ENCODE measurements at regions not wholly inside any gene's neighbourhood (a gene's known extent, or its start where the extent isn't known, plus 50 kb on each side); places are given as distances from the start of the nearest gene placed in this dataset.

DNA sequence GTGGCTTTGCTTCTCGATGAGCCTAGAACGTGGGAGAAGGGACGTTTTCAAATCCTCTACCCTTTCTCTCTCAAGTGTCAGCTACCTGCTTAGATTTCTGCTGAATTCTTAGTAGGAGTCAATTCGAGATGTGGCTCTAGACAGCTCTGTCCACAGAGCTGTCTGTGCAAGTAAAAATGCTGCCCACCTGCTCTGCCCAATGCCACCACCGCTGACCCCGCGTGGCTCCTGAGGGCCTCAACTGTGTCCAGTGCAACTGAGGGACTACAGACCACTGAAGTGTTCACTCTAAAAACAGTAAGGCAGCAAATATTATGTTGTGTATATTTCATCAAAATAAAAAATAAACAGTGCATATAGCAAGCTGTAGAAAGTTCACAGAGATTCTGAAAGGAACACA is 266.3 kb downstream of the ZNF516 start:
- Mint-ChIP-seq H3K27ac (no peak overlapping the region), H3K27me3 (ENCODE audit: insufficient read depth) (no peaks in the 10 kb centered on the region), H3K9me3 (no peaks in the 10 kb centered on the region), H3K4me1 (peaks cover 4% of the 10 kb centered on the region), H3K4me3 (no peak overlapping the region), H3K36me3 (ENCODE audit: low read depth) (no peaks in the 10 kb centered on the region)
- Histone ChIP-seq H3K27me3 (ENCODE audit: control insufficient read depth, insufficient read depth, low read length, poor library complexity, severe bottlenecking) (no peaks in the 10 kb centered on the region), H3K36me3 (ENCODE audit: control insufficient read depth, insufficient read depth, low read length) (no peaks in the 10 kb centered on the region), H3K27ac (ENCODE audit: low read depth, low read length) (no peak overlapping the region), H3K4me1 (ENCODE audit: control insufficient read depth, insufficient read depth, low read length) (no peaks in the 10 kb centered on the region), H3K4me3 (ENCODE audit: low read length) (no peak overlapping the region), H3K9ac (ENCODE audit: extremely low read depth, low read length, poor library complexity, severe bottlenecking) (no peak overlapping the region), H3K9me3 (ENCODE audit: control insufficient read depth, low read length) (no peaks in the 10 kb centered on the region)
- TF ChIP-seq, protein P1, sequence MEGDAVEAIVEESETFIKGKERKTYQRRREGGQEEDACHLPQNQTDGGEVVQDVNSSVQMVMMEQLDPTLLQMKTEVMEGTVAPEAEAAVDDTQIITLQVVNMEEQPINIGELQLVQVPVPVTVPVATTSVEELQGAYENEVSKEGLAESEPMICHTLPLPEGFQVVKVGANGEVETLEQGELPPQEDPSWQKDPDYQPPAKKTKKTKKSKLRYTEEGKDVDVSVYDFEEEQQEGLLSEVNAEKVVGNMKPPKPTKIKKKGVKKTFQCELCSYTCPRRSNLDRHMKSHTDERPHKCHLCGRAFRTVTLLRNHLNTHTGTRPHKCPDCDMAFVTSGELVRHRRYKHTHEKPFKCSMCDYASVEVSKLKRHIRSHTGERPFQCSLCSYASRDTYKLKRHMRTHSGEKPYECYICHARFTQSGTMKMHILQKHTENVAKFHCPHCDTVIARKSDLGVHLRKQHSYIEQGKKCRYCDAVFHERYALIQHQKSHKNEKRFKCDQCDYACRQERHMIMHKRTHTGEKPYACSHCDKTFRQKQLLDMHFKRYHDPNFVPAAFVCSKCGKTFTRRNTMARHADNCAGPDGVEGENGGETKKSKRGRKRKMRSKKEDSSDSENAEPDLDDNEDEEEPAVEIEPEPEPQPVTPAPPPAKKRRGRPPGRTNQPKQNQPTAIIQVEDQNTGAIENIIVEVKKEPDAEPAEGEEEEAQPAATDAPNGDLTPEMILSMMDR (conservative IDR thresholded peaks at IDR 0.05) = no peak
- DNase-seq = no peak
- 82% methylated on average over 7 of the region's 7 CpGs; no CpG with 5 or more reads in 1 of the 2 experiments for WGBS, 2 experiments (ENCODE audit: insufficient coverage in 1 of 2, insufficient read length in 1 of 2)

DNA sequence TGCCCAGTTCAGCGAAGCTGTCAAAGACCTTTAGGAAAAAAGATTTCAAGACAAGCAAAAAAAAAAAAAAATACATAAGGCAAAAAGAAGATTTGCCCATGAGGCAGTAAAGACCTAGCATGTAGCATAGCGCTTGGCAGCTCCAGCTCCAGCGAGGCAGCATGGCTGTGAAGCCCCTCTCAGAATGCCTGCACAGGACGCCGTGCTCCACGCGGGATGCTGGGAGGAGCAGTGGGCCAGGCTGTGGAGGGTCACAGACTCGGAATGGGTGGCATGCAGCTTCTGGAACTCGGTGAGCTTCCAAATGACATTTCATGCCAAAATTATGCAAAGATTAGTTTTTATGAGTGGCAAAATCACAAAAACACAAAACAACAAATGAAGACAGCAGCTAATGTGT is 267.3 kb downstream of the ZNF516 start:
- 82 to 97% methylated on average over 6 to 9 of the region's 9 CpGs for WGBS, 2 experiments (ENCODE audit: insufficient coverage in 1 of 2, insufficient read length in 1 of 2)
- no peaks in the 10 kb centered on the region for H3K36me3 Mint-ChIP-seq (ENCODE audit: low read depth)
- no peak overlapping the region for H3K4me3 ChIP-seq (ENCODE audit: low read length)

DNA sequence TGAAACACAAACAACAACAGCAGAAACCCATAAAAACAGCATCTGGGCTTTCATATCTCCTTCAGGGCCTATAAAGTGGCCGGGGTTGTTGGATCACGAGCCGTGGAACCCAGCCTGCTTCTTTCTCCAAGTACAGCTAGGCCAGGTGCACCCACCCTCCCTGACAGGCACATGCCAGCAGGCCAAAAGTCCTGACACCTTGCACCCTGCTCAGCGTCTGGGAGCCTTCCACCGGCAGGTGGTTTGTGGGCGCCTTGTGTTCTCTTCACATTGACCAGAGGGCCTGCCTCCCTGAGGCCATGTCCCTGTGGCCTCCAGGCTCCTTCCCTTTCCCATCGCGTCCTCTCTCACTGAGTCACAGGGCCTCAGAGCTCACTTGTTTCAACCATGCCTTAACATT is 271.6 kb downstream of the ZNF516 start:
- WGBS, 2 experiments (ENCODE audit: insufficient coverage in 1 of 2, insufficient read length in 1 of 2) = 93 to 97% methylated on average over 6 to 8 of the region's 8 CpGs
- no peak for DNase-seq
- no peaks in the 10 kb centered on the region for H3K4me1 Mint-ChIP-seq
- no peaks in the 10 kb centered on the region for H3K4me1 ChIP-seq (ENCODE audit: control insufficient read depth, insufficient read depth, low read length)
- H3K9me3 ChIP-seq (ENCODE audit: control insufficient read depth, low read length) = no peaks in the 10 kb centered on the region
- no peak overlapping the region for H3K4me3 Mint-ChIP-seq
- no peaks in the 10 kb centered on the region for H3K36me3 Mint-ChIP-seq (ENCODE audit: low read depth)
- no peaks in the 10 kb centered on the region for H3K27me3 ChIP-seq (ENCODE audit: control insufficient read depth, insufficient read depth, low read length, poor library complexity, severe bottlenecking)
- H3K4me3 ChIP-seq (ENCODE audit: low read length) = no peak overlapping the region
- H3K27ac Mint-ChIP-seq = no peak overlapping the region
- TF ChIP-seq, protein P1 (conservative IDR thresholded peaks at IDR 0.05) = no peak
- H3K27me3 Mint-ChIP-seq (ENCODE audit: insufficient read depth) = no peaks in the 10 kb centered on the region
- no peaks in the 10 kb centered on the region for H3K9me3 Mint-ChIP-seq
- no peak overlapping the region for H3K9ac ChIP-seq (ENCODE audit: extremely low read depth, low read length, poor library complexity, severe bottlenecking)
- H3K36me3 ChIP-seq (ENCODE audit: control insufficient read depth, insufficient read depth, low read length) = no peaks in the 10 kb centered on the region
- H3K27ac ChIP-seq (ENCODE audit: low read depth, low read length) = no peak overlapping the region

More for the DNA sequence above, 267.3 kb downstream of the ZNF516 start:
- Histone ChIP-seq H3K36me3 (ENCODE audit: control insufficient read depth, insufficient read depth, low read length) (no peaks in the 10 kb centered on the region), H3K27ac (ENCODE audit: low read depth, low read length) (no peak overlapping the region), H3K27me3 (ENCODE audit: control insufficient read depth, insufficient read depth, low read length, poor library complexity, severe bottlenecking) (no peaks in the 10 kb centered on the region), H3K9me3 (ENCODE audit: control insufficient read depth, low read length) (no peaks in the 10 kb centered on the region), H3K4me1 (ENCODE audit: control insufficient read depth, insufficient read depth, low read length) (no peaks in the 10 kb centered on the region), H3K9ac (ENCODE audit: extremely low read depth, low read length, poor library complexity, severe bottlenecking) (no peak overlapping the region)
- Mint-ChIP-seq H3K4me1 (no peaks in the 10 kb centered on the region), H3K27ac (no peak overlapping the region), H3K4me3 (no peak overlapping the region), H3K27me3 (ENCODE audit: insufficient read depth) (no peaks in the 10 kb centered on the region), H3K9me3 (no peaks in the 10 kb centered on the region)
- TF ChIP-seq, protein P1 (conservative IDR thresholded peaks at IDR 0.05) = no peak
- no peak for DNase-seq

All from endodermal cell (in vitro differentiated cells).